GM21717 (cell line): ENCODE measurements at regions not wholly inside any gene's neighbourhood (a gene's known extent, or its start where the extent isn't known, plus 50 kb on each side); places are given as distances from the start of the nearest gene placed in this dataset.
"Not testable (repeated sequence)": the region's sequence is repeated elsewhere in the genome, so short reads cannot be mapped to it uniquely, and the experiment has no call there.

ENCODE experiments used
- ATAC-seq: cut with Tn5 transposase; IDR thresholded peaks from one replicate; pipeline ENCODE4 v1.9.1; 2021; ENCODE audit warnings: mild to moderate bottlenecking, moderate library complexity; ENCODE audit not compliant: unreplicated experiment

GRCh38 chr1:221978631-221979334 is 236.9 kb upstream of the DUSP10 start:
- ATAC-seq = not testable (repeated sequence)

GRCh38 chr1:221973787-221974186 is 231.9 kb upstream of the DUSP10 start:
- ATAC-seq = not testable (repeated sequence)

DNA sequence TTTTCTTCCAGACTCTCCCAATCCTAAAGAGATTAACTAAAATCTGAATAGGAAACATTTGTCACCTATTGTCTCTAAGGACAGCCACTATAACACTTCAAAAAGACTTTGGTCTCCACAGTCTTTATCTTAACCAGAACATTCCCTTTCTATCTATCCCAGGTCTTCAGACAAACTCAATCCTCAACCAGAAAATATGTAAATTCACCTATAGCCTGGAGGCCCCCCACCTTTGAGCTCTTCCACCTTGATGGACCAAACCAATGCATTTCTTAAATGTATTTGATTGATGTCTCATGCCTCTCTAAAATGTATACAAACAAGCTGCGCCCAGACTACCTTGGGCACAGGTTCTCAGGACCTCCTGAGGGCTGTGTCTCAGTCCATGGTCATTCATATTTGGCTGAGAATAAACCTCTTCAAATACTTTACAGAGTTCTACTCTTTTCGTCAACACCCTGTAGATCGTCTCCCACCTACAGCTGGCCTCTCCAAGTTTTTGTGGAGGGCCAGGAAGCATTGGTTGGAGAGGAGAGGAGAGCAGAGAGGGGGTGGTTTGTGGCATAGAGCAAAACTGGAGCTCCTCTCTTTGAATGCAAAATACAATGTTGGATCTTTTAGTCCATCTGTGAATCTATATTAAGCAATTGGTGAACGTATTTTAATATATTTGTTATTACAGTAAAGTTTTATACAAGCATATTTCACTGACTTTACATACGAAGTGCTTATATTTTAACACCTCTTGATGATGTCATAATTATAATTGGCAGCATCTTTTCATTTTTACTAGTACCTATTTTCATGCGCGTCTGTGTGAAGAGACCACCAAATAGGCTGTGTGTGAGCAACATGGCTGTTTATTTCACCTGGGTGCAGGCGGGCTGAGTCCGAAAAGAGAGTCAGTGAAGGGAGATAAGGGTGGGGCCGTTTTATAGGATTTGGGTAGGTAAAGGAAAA is 230.7 kb upstream of the DUSP10 start:
- ATAC-seq = no peak

- ATAC-seq = not testable (repeated sequence)
Observed at GRCh38 chr1:221971035-221971434, 229.1 kb upstream of the DUSP10 start.

- ATAC-seq = not testable (repeated sequence)
Observed at GRCh38 chr1:221969298-221969858, 227.5 kb upstream of the DUSP10 start.

GRCh38 chr1:221967538-221967937 is 225.6 kb upstream of the DUSP10 start:
- not testable (repeated sequence) for ATAC-seq

GRCh38 chr1:221966888-221967287 is 225.0 kb upstream of the DUSP10 start:
- not testable (repeated sequence) for ATAC-seq

DNA sequence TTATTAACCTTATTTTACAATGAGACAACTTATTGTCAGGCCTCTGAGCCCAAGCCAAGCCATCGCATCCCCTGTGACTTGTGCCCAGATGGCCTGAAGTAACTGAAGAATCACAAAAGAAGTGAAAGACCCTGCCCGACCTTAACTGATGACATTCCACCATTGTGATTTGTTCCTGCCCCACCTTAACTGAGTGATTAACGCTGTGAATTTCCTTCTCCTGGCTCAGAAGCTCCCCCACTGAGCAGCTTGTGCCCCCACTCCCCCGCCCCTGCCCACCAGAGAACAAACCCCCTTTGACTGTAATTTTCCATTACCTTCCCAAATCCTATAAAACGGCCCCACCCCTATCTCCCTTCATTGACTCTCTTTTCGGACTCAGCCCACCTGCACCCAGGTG is 224.0 kb upstream of the DUSP10 start:
- ATAC-seq = not testable (repeated sequence)

- no peak for ATAC-seq
Observed at GRCh38 chr1:221965252-221965651, 223.4 kb upstream of the DUSP10 start.

- no peak for ATAC-seq
Observed at GRCh38 chr1:221963742-221964141, 221.9 kb upstream of the DUSP10 start.

- ATAC-seq = no peak
Observed at GRCh38 chr1:221962385-221962784, 220.5 kb upstream of the DUSP10 start.

DNA sequence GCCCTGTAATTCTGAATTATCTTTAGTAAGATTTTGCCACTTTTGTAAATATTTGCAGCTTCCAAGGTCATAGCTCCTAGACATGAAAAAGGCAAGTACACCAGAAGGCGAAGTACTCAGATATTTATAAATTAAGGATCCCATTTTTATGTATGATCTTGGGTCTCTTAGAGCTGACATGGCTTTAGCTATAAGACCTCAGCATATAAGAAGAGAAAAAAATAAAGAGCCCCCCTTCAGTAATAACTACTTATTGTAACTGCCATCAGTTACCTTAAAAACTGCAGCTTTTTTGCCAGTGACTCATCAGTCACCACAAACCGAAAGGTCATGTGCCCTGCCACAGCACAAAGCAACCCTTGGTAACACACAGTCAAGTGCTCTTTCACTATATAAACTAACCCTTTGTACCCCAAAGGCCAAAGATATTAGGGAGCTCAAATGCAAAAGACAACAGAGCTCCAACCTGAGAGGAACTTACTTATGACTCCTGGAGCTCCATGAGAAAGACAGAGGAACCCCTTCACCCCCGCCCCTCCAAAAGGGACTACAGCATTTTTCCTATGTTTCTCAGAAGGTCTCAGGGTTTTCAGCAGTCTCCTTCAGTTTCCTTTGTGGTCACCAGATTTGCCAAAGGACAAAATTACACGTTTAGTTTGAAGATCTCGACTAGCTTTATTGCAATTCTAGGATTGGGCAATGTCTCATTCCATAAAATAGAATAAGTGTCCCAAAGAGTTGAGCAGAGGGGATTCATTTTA is 219.8 kb upstream of the DUSP10 start:
- peak; percentile 96 for ATAC-seq

- not testable (repeated sequence) for ATAC-seq
Observed at GRCh38 chr1:221958161-221958562, 216.3 kb upstream of the DUSP10 start.

- not testable (repeated sequence) for ATAC-seq
Observed at GRCh38 chr1:221957350-221957749, 215.5 kb upstream of the DUSP10 start.

DNA sequence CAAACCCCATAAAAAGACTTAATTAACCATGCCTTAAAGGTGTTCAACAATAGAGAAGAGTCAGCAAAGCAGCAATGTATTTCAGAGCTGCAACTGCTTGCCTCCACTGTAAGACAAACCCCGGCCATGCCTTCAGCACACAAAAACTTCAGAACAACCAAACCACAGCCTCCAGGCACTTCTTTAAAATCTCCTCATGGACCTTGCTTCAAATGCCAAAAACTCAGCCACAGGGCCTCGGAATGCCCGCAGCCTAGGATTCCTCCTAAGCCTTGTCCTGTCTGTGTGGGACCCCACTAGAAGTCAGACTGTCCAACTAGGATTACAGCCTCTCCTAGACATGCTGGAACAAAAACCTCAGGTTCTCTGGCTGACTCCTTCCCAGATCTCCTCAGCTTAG is 208.1 kb upstream of the DUSP10 start:
- ATAC-seq = no peak

- ATAC-seq = no peak
Observed at GRCh38 chr1:221948459-221948858, 206.6 kb upstream of the DUSP10 start.

DNA sequence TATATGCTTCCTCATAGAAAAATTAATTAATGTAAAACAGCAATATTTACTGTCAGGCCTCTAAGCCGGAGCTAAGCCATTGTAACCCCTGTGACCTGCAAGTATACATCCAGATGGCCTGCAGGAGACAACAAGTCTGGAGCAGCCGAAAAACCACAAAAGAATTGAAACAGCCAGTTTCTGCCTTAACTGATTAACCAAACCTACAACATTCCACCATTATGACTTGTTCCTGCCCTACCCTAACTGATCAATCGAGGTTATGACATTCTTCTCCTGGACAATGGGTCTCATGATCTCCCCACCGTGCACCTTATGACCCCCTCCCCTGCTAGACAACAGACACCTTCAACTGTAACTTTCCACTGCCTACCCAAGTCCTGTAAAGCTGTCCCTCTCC is 205.8 kb upstream of the DUSP10 start:
- no peak for ATAC-seq

GRCh38 chr1:221946768-221947167 is 204.9 kb upstream of the DUSP10 start:
- ATAC-seq = no peak

DNA sequence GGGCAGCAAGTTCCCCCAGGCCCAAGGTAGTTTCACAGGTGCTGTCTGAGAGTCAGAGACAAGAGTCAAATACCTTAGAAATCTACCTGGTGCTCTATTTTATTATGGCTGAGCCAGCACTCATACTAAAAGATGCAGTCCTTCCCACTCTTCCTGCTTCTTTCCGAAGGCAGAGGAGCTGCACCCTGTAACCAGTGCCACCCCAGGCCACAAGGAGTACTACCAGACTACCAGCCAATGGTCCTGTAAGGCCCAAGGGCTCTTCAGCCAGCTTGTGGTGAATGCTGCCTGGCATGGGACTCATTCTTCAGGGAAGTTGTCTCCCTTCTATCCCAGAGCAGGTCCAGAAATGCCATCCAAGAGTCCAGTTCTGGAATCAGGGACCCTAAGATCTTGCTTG is 203.8 kb upstream of the DUSP10 start:
- ATAC-seq = no peak

- ATAC-seq = no peak
Observed at GRCh38 chr1:221944247-221944870, 202.5 kb upstream of the DUSP10 start.
